GM03348 (cell line): ENCODE measurements at regions not wholly inside any gene's neighbourhood (a gene's known extent, or its start where the extent isn't known, plus 50 kb on each side); places are given as distances from the start of the nearest gene placed in this dataset.

Experiments used
- DNase-seq: peaks from one replicate; pipeline ENCODE4 v3.0.0; 2012; ENCODE audit warnings: low spot score

- no peak for DNase-seq
These were observed 131.4 kb downstream of the KCNS3 start for GRCh38 chr2:18009891-18010290.

GRCh38 chr2:18005411-18005810, 126.9 kb downstream of the KCNS3 start:
- DNase-seq = no peak

DNA sequence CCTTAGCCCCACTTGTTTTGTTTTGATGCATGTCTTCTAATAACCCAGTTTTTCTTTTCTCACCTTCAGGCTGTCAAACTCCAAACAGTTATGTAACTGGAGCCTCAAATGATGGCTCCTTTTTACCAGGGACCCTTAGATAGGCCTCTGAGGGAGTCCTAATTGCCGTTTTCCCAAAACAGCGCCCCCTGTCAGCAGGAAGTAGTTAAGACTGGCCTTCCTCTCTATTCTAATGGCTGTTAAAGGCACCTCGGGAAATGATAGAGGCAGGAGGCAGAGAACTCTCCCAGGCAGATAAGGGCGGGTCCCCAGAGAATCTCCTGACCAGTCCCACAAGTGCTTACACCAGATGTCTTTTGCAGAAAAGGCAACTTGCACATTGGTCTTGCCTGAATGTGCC, 123.2 kb downstream of the KCNS3 start:
- no peak for DNase-seq

DNA sequence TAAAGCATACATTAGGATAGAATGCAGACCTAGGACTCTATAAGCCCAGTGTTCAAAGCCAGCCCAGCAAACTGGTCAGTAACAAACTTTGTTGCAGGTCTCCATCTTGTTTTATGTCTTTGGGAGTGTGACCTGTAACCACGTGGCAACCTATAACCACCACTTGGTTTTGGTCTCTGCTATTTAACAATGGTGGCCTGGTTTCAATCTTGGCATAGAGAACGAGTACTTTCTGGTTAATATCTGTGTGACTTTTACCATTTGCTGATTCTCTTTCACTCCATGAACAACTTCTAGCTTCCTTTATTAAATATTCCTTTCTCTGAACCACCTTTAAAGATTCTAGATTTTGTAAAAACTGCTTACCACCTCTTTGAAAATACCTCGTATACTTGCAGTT, 118.5 kb downstream of the KCNS3 start:
- no peak for DNase-seq

GRCh38 chr2:17995593-17995992, 117.1 kb downstream of the KCNS3 start:
- DNase-seq = no peak
